Mesenchymal stem cell (in vitro differentiated cells and primary cell): ENCODE measurements at regions not wholly inside any gene's neighbourhood (a gene's known extent, or its start where the extent isn't known, plus 50 kb on each side); places are given as distances from the start of the nearest gene placed in this dataset.

Experiments used
- DNase-seq: peaks from one replicate; pipeline ENCODE4 v3.0.0-alpha.2; 2013
- H2AFZ ChIP-seq: one replicate; pipeline ENCODE4 v1.6.1; 2013; ENCODE audit warnings: low read depth, mild to moderate bottlenecking, control low read depth, inconsistent platforms, low read length, moderate library complexity
- H2AK5ac ChIP-seq: 2 replicates; pipeline ENCODE4 v1.6.1; 2013; ENCODE audit warnings: low read length, moderate library complexity, mild to moderate bottlenecking, inconsistent platforms; ENCODE audit not compliant: severe bottlenecking
- H2BK120ac ChIP-seq: one replicate; pipeline ENCODE4 v1.6.1; 2013; ENCODE audit warnings: low read depth, mild to moderate bottlenecking, inconsistent platforms, low read length, moderate library complexity
- H2BK12ac ChIP-seq, 2 experiments: one replicate each; pipeline ENCODE4 v1.6.1; 2013; ENCODE audit warnings: inconsistent platforms in 2 of 2, low read length in 2 of 2, mild to moderate bottlenecking in 2 of 2, moderate library complexity in 2 of 2, control low read depth in 1 of 2
- H2BK15ac ChIP-seq: one replicate; pipeline ENCODE4 v1.6.1; 2013; ENCODE audit warnings: mild to moderate bottlenecking, low read depth, inconsistent platforms; ENCODE audit not compliant: poor library complexity, severe bottlenecking
- H2BK5ac ChIP-seq: 2 replicates; pipeline ENCODE4 v1.6.1; 2013; ENCODE audit warnings: low read depth, mild to moderate bottlenecking, low read length, control low read depth, inconsistent platforms; ENCODE audit not compliant: poor library complexity, severe bottlenecking
- H3K14ac ChIP-seq, 2 experiments: one replicate each; pipeline ENCODE4 v1.6.1; 2013; ENCODE audit warnings: inconsistent platforms in 2 of 2, low read length in 2 of 2, control low read depth in 1 of 2, mild to moderate bottlenecking in 1 of 2, moderate library complexity in 1 of 2
- H3K18ac ChIP-seq, 2 experiments: one replicate each; pipeline ENCODE4 v1.6.1; 2013; ENCODE audit warnings: inconsistent platforms in 2 of 2, low read length in 2 of 2, control low read depth in 1 of 2, low read depth in 1 of 2, mild to moderate bottlenecking in 1 of 2
- H3K23ac ChIP-seq, 2 experiments: one replicate each; pipeline ENCODE4 v1.6.1; 2013; ENCODE audit warnings: inconsistent platforms in 2 of 2, low read length in 2 of 2, mild to moderate bottlenecking in 2 of 2, moderate library complexity in 2 of 2, control low read depth in 1 of 2
- H3K27ac ChIP-seq: 2 replicates; pipeline ENCODE4 v1.5.1; 2013; ENCODE audit warnings: mild to moderate bottlenecking, moderate library complexity, low read length, control low read depth, inconsistent platforms; ENCODE audit not compliant: poor library complexity, severe bottlenecking
- H3K27me3 ChIP-seq, 2 experiments: 2 replicates each; pipeline versions ENCODE4 v1.6.1 to v1.7.0; 2013; ENCODE audit warnings: low read length in 2 of 2, mild to moderate bottlenecking in 2 of 2, moderate library complexity in 2 of 2, control low read depth in 1 of 2, inconsistent platforms in 1 of 2; ENCODE audit not compliant: control insufficient read depth in 1 of 2, insufficient read depth in 1 of 2
- H3K36me3 ChIP-seq, 2 experiments: 2 replicates each; pipeline versions ENCODE4 v1.6.1 to v1.7.0; 2013; ENCODE audit warnings: low read length in 2 of 2, control low read depth in 1 of 2, inconsistent platforms in 1 of 2, low read depth in 1 of 2, mild to moderate bottlenecking in 1 of 2; ENCODE audit not compliant: insufficient read depth in 2 of 2, control insufficient read depth in 1 of 2
- H3K4ac ChIP-seq, 2 experiments: one replicate each; pipeline ENCODE4 v1.6.1; 2013; ENCODE audit warnings: inconsistent platforms in 2 of 2, low read length in 2 of 2, mild to moderate bottlenecking in 2 of 2, moderate library complexity in 2 of 2, control low read depth in 1 of 2, low read depth in 1 of 2
- H3K4me1 ChIP-seq: 2 replicates; pipeline ENCODE4 v1.6.1; 2013; ENCODE audit warnings: low read depth, low read length, control low read depth; ENCODE audit not compliant: control insufficient read depth, insufficient read depth
- H3K4me2 ChIP-seq: 2 replicates; pipeline ENCODE4 v1.6.1; 2013; ENCODE audit warnings: low read length, mild to moderate bottlenecking, inconsistent platforms; ENCODE audit not compliant: poor library complexity, severe bottlenecking
- H3K4me3 ChIP-seq, 2 experiments: 2 replicates each; pipeline versions ENCODE4 v1.5.1 to v1.7.0; 2013; ENCODE audit warnings: low read length in 2 of 2, mild to moderate bottlenecking in 2 of 2, control low read depth in 1 of 2, low read depth in 1 of 2; ENCODE audit not compliant: insufficient read depth in 1 of 2
- H3K79me1 ChIP-seq: replicated peaks from 2 replicates; pipeline ENCODE4 v1.6.1; 2013; ENCODE audit warnings: mild to moderate bottlenecking, control low read depth, low read length, inconsistent platforms; ENCODE audit not compliant: poor library complexity, severe bottlenecking
- H3K9ac ChIP-seq: 2 replicates; pipeline ENCODE4 v1.7.0; 2013; ENCODE audit warnings: mild to moderate bottlenecking, low read length, moderate library complexity
- H3K9me3 ChIP-seq: 2 replicates; pipeline ENCODE4 v1.7.0; 2013; ENCODE audit warnings: mild to moderate bottlenecking, low read length; ENCODE audit not compliant: control insufficient read depth
- H4K8ac ChIP-seq: one replicate; pipeline ENCODE4 v1.6.1; 2013; ENCODE audit warnings: inconsistent platforms, mild to moderate bottlenecking, low read length, moderate library complexity
- H4K91ac ChIP-seq: one replicate; pipeline ENCODE4 v1.6.1; 2013; ENCODE audit warnings: mild to moderate bottlenecking, low read length, inconsistent platforms
- WGBS: methylation state at CpG from one replicate; pipeline ENCODE4 v1.1.7; 2013; ENCODE audit warnings: mixed read lengths; 5-methylcytosine and 5-hydroxymethylcytosine counted together

DNA sequence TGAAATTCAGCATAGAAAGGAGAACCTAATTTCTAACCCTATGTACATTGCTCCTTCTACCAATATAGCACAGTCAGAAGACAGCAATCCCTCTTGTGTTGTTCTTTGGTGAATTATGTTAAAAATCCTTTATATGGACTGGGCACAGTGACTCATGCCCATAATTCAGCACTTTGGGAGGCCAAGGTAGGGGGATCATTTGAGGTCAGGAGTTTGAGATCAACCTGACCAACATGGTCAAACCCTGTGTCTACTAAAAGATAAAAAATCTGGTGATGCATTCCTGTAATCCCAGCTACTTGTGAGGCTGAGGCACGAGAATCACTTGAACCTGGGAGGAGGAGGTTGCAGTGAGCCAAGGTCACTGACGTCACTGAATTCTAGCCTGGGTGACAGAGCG lies 195.6 kb downstream of the TMX3 start:
- H3K36me3 ChIP-seq: no peaks in the 10 kb centered on the region
- H3K14ac ChIP-seq: no peak overlapping the region
- H3K9me3 ChIP-seq: peaks cover 6% of the 10 kb centered on the region
- no peak for DNase-seq
- peaks cover 1% of the 10 kb centered on the region for H3K4me1 ChIP-seq
- H2BK12ac ChIP-seq: no peak overlapping the region
- H4K91ac ChIP-seq: no peak overlapping the region
- H4K8ac ChIP-seq: no peak overlapping the region
- H3K27me3 ChIP-seq: no peaks in the 10 kb centered on the region
- 64% methylated on average over 1 of the region's 3 CpGs for WGBS
- H2BK5ac ChIP-seq: no peak overlapping the region
- H3K27ac ChIP-seq: no peak overlapping the region
- no peaks in the 10 kb centered on the region for H3K79me1 ChIP-seq
- no peak overlapping the region for H2AFZ ChIP-seq
- no peak overlapping the region for H2AK5ac ChIP-seq
- no peak overlapping the region for H2BK120ac ChIP-seq
- no peak overlapping the region for H3K4ac ChIP-seq
- H3K4me3 ChIP-seq: no peak overlapping the region
- H3K4me2 ChIP-seq: no peak overlapping the region
- H3K23ac ChIP-seq: no peak overlapping the region
- no peak overlapping the region for H3K9ac ChIP-seq
- H3K18ac ChIP-seq: no peak overlapping the region
- no peak overlapping the region for H2BK15ac ChIP-seq

DNA sequence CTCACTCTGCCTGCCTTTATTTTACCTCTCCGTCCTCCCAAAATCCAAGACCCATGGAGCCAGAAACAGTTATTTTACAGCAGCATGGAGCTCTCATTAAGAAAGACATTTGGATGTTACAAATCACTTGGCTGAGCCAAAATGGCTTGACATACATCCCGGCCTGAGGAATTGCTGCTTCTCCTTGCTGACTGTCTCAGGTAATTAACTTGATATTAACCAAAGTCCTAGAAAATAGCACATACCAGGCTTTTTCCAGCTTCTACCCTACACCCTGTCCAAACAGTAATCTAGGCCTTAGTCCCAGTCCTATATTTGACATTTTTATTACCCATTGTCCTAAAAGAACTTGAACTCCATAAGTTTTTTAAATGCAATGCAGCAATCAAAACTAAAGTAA lies 205.0 kb downstream of the TMX3 start:
- H2BK12ac ChIP-seq: no peak overlapping the region
- H3K9ac ChIP-seq: no peak overlapping the region
- no peak overlapping the region for H4K91ac ChIP-seq
- peaks cover 6% of the 10 kb centered on the region for H3K9me3 ChIP-seq
- no peak overlapping the region for H3K4me2 ChIP-seq
- no peak overlapping the region for H3K18ac ChIP-seq
- no peaks in the 10 kb centered on the region for H3K27me3 ChIP-seq
- H2AFZ ChIP-seq: no peak overlapping the region
- no peaks in the 10 kb centered on the region for H3K36me3 ChIP-seq
- no peak overlapping the region for H3K27ac ChIP-seq
- H3K4me1 ChIP-seq: no peaks in the 10 kb centered on the region
- H2BK15ac ChIP-seq: no peak overlapping the region
- no peak overlapping the region for H3K4ac ChIP-seq
- 96% methylated on average over 2 of the region's 2 CpGs for WGBS
- H3K14ac ChIP-seq: no peak overlapping the region
- H2AK5ac ChIP-seq: no peak overlapping the region
- no peak overlapping the region for H2BK5ac ChIP-seq
- H3K4me3 ChIP-seq: no peak overlapping the region
- no peak overlapping the region for H4K8ac ChIP-seq
- DNase-seq: no peak
- no peak overlapping the region for H2BK120ac ChIP-seq
- no peak overlapping the region for H3K23ac ChIP-seq
- no peaks in the 10 kb centered on the region for H3K79me1 ChIP-seq

DNA sequence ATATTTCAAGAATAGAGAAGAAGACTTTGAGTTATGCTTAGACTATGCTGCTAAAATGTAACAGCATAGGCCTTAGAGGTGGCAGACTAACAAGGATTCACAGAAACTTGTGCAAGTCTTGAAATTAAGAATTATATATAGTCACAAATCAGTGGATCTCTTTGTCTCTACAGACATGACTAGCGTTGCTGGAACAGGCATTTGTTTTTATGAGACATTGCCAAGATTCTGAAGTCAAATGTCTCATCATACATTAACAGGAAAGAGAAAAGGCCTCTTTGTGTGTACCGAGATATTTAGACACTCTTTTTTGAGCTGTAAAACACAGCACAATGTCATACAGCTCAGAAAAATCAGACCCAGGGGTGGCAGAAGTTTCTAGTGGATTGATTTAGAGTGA lies 207.1 kb downstream of the TMX3 start:
- no peaks in the 10 kb centered on the region for H3K79me1 ChIP-seq
- H3K4me3 ChIP-seq: no peak overlapping the region
- H3K27ac ChIP-seq: peak overlapping the region; percentile 3
- H2BK5ac ChIP-seq: no peak overlapping the region
- no peaks in the 10 kb centered on the region for H3K36me3 ChIP-seq
- H3K23ac ChIP-seq: no peak overlapping the region
- no peak overlapping the region for H3K4me2 ChIP-seq
- H3K27me3 ChIP-seq: no peaks in the 10 kb centered on the region
- no peak overlapping the region for H3K14ac ChIP-seq
- no peak overlapping the region for H4K8ac ChIP-seq
- no peak for DNase-seq
- H3K4ac ChIP-seq: no peak overlapping the region
- H2BK12ac ChIP-seq: no peak overlapping the region
- no peak overlapping the region for H2AFZ ChIP-seq
- peak overlapping the region; percentile 31 for H3K9ac ChIP-seq
- H2BK15ac ChIP-seq: no peak overlapping the region
- no CpG with 5 or more reads among the region's 2 CpGs for WGBS
- H2AK5ac ChIP-seq: no peak overlapping the region
- no peak overlapping the region for H3K18ac ChIP-seq
- no peaks in the 10 kb centered on the region for H3K4me1 ChIP-seq
- no peak overlapping the region for H2BK120ac ChIP-seq
- no peak overlapping the region for H4K91ac ChIP-seq
- H3K9me3 ChIP-seq: peaks cover 3% of the 10 kb centered on the region

DNA sequence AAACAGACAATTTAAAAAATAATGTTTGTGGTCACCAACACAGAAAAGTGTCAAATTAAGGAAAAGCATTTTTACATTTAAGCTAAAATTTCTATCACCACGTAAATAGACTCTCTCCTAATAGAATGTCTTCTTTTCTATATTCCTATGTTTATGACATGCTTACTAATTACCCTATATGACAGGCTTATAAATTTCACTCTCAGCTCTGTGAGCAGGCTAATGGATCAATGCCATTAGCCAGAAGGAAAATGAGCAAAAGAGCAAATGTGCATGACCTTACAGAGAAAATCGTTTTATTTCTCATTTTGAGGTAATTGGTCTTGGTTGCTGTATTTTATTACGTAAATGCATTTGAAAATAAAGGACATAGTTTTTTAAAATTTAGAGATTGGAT lies 209.7 kb downstream of the TMX3 start:
- Histone ChIP-seq H3K18ac (no peak overlapping the region), H2BK5ac (no peak overlapping the region), H2BK120ac (no peak overlapping the region), H3K9me3 (no peaks in the 10 kb centered on the region), H3K4ac (no peak overlapping the region), H3K14ac (no peak overlapping the region), H3K27me3 (no peaks in the 10 kb centered on the region), H3K9ac (no peak overlapping the region), H3K36me3 (no peaks in the 10 kb centered on the region), H3K23ac (no peak overlapping the region), H2AK5ac (no peak overlapping the region), H2BK15ac (no peak overlapping the region), H3K4me1 (no peaks in the 10 kb centered on the region), H4K8ac (no peak overlapping the region), H3K4me2 (no peak overlapping the region), H3K27ac (no peak overlapping the region), H2AFZ (no peak overlapping the region), H2BK12ac (no peak overlapping the region), H3K4me3 (no peak overlapping the region), H4K91ac (no peak overlapping the region), H3K79me1 (no peaks in the 10 kb centered on the region)
- WGBS: 92% methylated on average over 1 of the region's 3 CpGs
- no peak for DNase-seq
